Colonic mucosa (tissue), 4 donors: ENCODE measurements at regions not wholly inside any gene's neighbourhood (a gene's known extent, or its start where the extent isn't known, plus 50 kb on each side); places are given as distances from the start of the nearest gene placed in this dataset.
A peak's percentile ranks its signal among the peaks of the same experiment; 100 is the strongest.

Experiments
- DNase-seq: peaks from one replicate; pipeline ENCODE4 v3.0.0-alpha.2; 2020
- H3K27ac ChIP-seq: fragments of 200-600 bp; one replicate; pipeline ENCODE4 v1.8.0; 2021
- H3K27me3 ChIP-seq: fragments of 200-600 bp; one replicate; pipeline ENCODE4 v1.8.0; 2021
- H3K36me3 ChIP-seq: fragments of 200-600 bp; one replicate; pipeline ENCODE4 v1.8.0; 2021
- H3K4me1 ChIP-seq: fragments of 200-600 bp; one replicate; pipeline ENCODE4 v1.8.0; 2021; ENCODE audit warnings: mild to moderate bottlenecking
- H3K4me3 ChIP-seq: fragments of 200-600 bp; one replicate; pipeline ENCODE4 v1.8.0; 2021
- H3K9ac ChIP-seq, 2 donors: one replicate each; pipeline ENCODE4 v1.7.0; 2013; ENCODE audit warnings: control low read depth in 2 of 2, low read depth in 2 of 2, low read length in 2 of 2
- H3K9me3 ChIP-seq: fragments of 200-600 bp; one replicate; pipeline ENCODE4 v1.8.0; 2021
- intact Hi-C: fragments of 100-400 bp; cut with DNase I; formaldehyde crosslinking; loops from one replicate; pipeline ENCODE4 v1.14.1; 2022
- TF ChIP-seq, protein P1 (sequence below): fragments of 200-600 bp; IDR thresholded peaks from one replicate; pipeline ENCODE4 v1.8.0; 2022; ENCODE audit warnings: antibody characterized with exemption, mild to moderate bottlenecking
- donor health status: healthy.
- donor health status: DM: no; HTN: no; CAD: no.
- donor health status: DM: no; HTN: no; CAD: no.

DNA sequence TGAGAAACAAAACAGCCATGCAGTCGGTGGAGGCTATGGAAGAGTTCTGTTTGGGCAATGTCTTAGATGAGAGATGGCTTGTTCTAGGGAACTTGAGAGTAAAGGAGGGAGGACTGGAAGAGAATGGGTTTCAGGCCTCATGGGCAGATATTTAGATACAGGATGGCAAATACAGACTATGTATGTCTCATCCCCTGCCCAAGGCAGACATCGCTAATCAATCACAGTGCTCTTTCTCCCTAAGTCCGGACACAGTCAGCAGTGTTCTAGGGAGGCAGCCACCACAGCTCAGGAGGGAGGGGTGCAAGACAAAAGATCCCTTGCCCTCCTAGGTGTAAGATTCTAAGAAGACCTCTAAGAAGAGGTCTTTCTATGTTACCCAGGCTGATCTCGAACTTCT is 159.3 kb upstream of the TLE3 start:
- H3K27ac ChIP-seq: no peak overlapping the region
- no peak overlapping the region for H3K9ac ChIP-seq
- H3K4me3 ChIP-seq: no peak overlapping the region
- intact Hi-C loops: no loop called here
- no peaks in the 10 kb centered on the region for H3K36me3 ChIP-seq
- no peak for DNase-seq
- H3K9me3 ChIP-seq: no peaks in the 10 kb centered on the region
- TF ChIP-seq, protein P1, sequence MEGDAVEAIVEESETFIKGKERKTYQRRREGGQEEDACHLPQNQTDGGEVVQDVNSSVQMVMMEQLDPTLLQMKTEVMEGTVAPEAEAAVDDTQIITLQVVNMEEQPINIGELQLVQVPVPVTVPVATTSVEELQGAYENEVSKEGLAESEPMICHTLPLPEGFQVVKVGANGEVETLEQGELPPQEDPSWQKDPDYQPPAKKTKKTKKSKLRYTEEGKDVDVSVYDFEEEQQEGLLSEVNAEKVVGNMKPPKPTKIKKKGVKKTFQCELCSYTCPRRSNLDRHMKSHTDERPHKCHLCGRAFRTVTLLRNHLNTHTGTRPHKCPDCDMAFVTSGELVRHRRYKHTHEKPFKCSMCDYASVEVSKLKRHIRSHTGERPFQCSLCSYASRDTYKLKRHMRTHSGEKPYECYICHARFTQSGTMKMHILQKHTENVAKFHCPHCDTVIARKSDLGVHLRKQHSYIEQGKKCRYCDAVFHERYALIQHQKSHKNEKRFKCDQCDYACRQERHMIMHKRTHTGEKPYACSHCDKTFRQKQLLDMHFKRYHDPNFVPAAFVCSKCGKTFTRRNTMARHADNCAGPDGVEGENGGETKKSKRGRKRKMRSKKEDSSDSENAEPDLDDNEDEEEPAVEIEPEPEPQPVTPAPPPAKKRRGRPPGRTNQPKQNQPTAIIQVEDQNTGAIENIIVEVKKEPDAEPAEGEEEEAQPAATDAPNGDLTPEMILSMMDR: no peak
- no peaks in the 10 kb centered on the region for H3K4me1 ChIP-seq
- H3K27me3 ChIP-seq: no peaks in the 10 kb centered on the region

DNA sequence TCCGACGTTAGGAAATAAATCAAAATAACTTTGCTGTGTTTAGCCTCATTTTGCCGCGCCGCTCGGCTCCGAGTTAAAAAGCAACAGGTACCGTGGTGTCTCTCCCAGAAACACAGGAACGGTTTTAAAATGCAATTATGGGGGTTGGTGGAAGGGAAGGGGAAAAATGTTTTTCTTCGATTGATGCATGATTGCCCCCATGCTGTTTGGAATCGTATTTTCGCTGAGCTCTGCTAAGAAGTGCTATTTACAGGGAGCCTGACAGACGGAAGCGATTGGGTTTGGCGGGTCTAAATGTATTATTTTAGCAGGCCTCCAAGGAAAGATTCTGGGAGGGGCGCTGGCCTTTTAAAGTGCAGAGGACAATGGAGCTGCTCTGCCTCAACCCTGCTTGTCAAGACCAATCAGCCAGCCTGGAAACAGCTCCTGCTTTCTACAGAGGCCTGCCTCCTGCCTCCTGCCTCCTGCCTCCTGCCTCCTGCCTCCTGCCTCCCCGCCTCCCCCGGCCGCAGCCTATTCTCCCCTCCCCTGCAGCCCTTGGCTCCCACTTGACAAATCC is 156.7 kb upstream of the TLE3 start:
- no peak for DNase-seq
- Histone ChIP-seq H3K9ac (no peak overlapping the region), H3K36me3 (no peaks in the 10 kb centered on the region), H3K9me3 (no peaks in the 10 kb centered on the region), H3K4me1 (no peaks in the 10 kb centered on the region), H3K27me3 (no peaks in the 10 kb centered on the region), H3K27ac (no peak overlapping the region), H3K4me3 (no peak overlapping the region)
- intact Hi-C loops: no loop called here
- TF ChIP-seq, protein P1: no peak

DNA sequence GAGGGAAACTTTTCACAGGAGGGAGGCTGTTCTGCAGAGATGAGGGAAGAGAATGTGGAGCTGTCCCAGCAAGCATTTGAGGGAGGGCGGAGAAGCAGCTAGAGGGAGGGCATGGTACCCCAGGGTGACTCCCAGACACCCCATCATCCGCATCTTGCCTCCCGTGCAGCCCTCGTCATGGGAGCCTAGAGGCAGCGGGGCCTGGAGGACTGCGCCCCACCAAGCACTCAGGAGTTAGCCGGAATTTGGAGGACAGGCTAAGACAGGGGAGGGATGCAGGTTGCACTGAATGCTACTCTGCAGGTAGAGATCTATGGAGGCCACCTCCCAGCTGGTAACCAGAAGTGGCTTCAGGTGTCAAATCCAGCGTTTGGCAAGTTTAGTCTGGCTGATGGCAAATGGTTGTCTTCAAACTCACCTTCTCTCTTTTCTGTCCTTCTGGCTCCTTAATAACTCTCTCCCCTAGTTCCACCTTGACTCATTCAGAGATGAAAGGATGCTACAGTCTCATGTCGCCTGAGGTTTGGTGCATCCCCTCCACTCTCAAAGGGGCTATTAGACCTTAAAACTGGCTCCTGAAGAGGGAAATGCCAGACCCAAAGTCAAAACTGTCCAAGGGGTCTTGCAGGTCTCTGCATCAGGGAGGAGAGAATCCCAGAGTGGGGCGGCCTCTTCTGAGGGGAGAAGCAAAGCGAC is 155.9 kb upstream of the TLE3 start:
- TF ChIP-seq, protein P1: no peak
- no peak for DNase-seq
- Histone ChIP-seq H3K27ac (no peak overlapping the region), H3K9me3 (no peaks in the 10 kb centered on the region), H3K27me3 (no peaks in the 10 kb centered on the region), H3K9ac (no peak overlapping the region), H3K36me3 (no peaks in the 10 kb centered on the region), H3K4me3 (no peak overlapping the region), H3K4me1 (no peaks in the 10 kb centered on the region)
- intact Hi-C loops: no loop called here

DNA sequence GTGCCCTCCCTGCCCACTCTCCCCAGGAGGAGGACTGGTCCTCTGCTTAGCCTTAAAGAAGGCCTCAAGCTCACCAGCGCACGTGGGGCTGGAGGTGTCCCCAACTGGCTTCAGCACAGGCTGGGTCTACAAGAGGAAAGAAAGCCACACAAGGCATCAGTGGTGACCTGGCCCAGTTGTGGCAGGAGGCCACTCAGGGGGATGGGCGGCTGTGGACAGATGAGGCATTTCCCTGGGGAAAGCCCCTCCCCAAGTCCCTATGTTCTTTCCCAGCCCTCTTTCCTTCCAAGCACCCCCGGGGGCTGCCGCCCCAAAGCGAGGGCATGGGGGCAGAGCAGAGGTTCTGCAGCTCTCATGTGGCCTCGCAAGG is 155.2 kb upstream of the TLE3 start:
- no peaks in the 10 kb centered on the region for H3K36me3 ChIP-seq
- no peaks in the 10 kb centered on the region for H3K27me3 ChIP-seq
- no peak overlapping the region for H3K27ac ChIP-seq
- DNase-seq: no peak
- no peak overlapping the region for H3K9ac ChIP-seq
- no peaks in the 10 kb centered on the region for H3K4me1 ChIP-seq
- TF ChIP-seq, protein P1: no peak
- H3K4me3 ChIP-seq: no peak overlapping the region
- intact Hi-C loops: no loop called here
- H3K9me3 ChIP-seq: no peaks in the 10 kb centered on the region

DNA sequence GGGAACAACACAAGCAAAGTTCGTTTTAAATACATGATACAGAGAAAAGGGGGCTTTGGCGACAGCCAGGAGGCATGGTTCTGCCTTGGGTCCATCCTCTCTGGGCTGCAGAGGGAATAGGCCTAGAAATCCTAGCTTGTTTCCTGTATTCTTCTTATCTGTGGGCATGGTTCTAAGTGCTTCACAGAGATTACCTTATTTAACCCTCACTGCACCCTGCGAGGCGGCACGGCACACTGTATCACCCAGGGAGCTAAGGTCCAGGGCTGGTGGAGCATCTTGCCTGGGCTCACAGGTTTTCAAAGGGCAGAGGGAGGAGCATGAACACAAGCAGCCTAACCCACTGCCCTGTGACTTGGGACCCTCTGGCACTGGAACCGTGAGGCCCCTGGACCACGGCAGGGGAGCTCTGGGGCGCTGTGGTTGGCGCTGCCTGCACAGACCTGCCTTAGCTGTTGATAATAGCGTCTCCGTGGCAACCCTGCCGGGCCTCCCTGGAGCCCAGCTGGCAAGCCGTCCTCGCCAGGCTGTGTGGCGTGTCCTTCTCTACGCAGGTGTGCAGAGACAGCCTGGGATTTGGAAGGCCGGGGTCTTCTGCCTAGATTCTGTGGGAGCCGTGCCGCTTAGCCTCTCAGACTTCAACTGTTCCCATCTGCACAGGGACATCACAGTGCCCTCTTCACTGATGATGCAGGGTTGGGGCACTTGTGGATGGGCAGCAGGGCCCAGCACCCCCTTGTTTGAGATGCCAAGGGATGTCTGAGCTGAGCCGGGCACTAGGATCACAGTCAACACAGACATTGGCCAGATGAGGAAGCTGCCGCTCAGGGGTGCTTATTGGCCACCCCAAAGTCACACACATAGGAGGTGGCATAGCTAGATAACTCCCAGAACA is 154.6 kb upstream of the TLE3 start:
- Histone ChIP-seq H3K27ac (no peak overlapping the region), H3K4me1 (no peaks in the 10 kb centered on the region), H3K9ac (peak overlapping the region in 1 of 2 donors; percentile 35), H3K4me3 (no peak overlapping the region), H3K36me3 (no peaks in the 10 kb centered on the region), H3K9me3 (no peaks in the 10 kb centered on the region), H3K27me3 (no peaks in the 10 kb centered on the region)
- intact Hi-C loops: no loop called here
- no peak for DNase-seq
- TF ChIP-seq, protein P1: no peak
